Adrenal gland (tissue), 9 donors: ENCODE measurements at regions not wholly inside any gene's neighbourhood (a gene's known extent, or its start where the extent isn't known, plus 50 kb on each side); places are given as distances from the start of the nearest gene placed in this dataset.

Experiments used
- DNase-seq, 7 donors: peaks; one replicate each; pipeline ENCODE4 v3.0.0-alpha.2; 2019 to 2020
- H3K27ac ChIP-seq, 5 donors: fragments of 200-600 bp; sonication (generic) in 4 of 5; 1 replicate in 3 of 5; 2 replicates in 2 of 5; pipeline versions ENCODE4 v1.5.1 to v1.8.0; 2016 to 2020; ENCODE audit warnings: mild to moderate bottlenecking in 1 of 5
- H3K27me3 ChIP-seq: fragments of 200-600 bp; 2 replicates; pipeline ENCODE4 v1.8.0; 2021
- H3K36me3 ChIP-seq, 2 donors: fragments of 200-600 bp; replicated peaks in 1 of 2; 1 replicate in 1 of 2; 2 replicates in 1 of 2; pipeline versions ENCODE4 v1.5.1 to v1.8.0; 2018 to 2022
- H3K4me1 ChIP-seq, 2 donors: fragments of 200-600 bp; replicated peaks in 1 of 2; 1 replicate in 1 of 2; 2 replicates in 1 of 2; pipeline versions ENCODE4 v1.5.1 to v1.8.0; 2018 to 2021
- H3K4me3 ChIP-seq, 4 donors: fragments of 200-600 bp; sonication (generic) in 3 of 4; one replicate each; pipeline ENCODE4 v1.5.1; 2016 to 2018
- H3K9me3 ChIP-seq, 3 donors: fragments of 200-600 bp; sonication (generic) in 1 of 3; replicated peaks in 1 of 3; 1 replicate in 2 of 3; 2 replicates in 1 of 3; pipeline versions ENCODE4 v1.5.1 to v1.8.0; 2016 to 2021
- POLR2A ChIP-seq, 2 donors: fragments of 450-650 bp; IDR thresholded peaks; one replicate each; pipeline ENCODE4 v1.6.1; 2017; ENCODE audit warnings: antibody characterized with exemption in 2 of 2, mild to moderate bottlenecking in 2 of 2, moderate library complexity in 1 of 2
- WGBS, 4 donors: extraction: QIAGEN DNeasy Blood & Tissue Kit in 2 of 4; methylation state at CpG; one replicate each; pipeline versions ENCODE4 v1.1.5 to v1.1.7; 2013 to 2017; 5-methylcytosine and 5-hydroxymethylcytosine counted together
- intact Hi-C, 2 donors: fragments of 100-400 bp; cut with DNase I; formaldehyde crosslinking; loops; one replicate each; pipeline versions ENCODE4 v1.14.1 to v1.15.0; 2022 to 2023
- TF ChIP-seq, protein P1 (sequence below), 6 experiments: fragments of 450-650 bp in 4 of 6; fragments of 200-600 bp in 2 of 6; sonication (generic) in 1 of 6; IDR thresholded peaks; 1 replicate in 5 of 6; 2 replicates in 1 of 6; pipeline versions ENCODE4 v1.5.1 to v1.8.0; 2016 to 2021; ENCODE audit warnings: antibody characterized with exemption in 6 of 6, mild to moderate bottlenecking in 2 of 6, moderate library complexity in 1 of 6
- donor health status: healthy with polysubstance abuse.
- donor health status: Bipolar disorder and iron deficiency.
- donor health status: DM: yes; HTN: yes; CAD: no.
- donor health status: DM: no; HTN: no; CAD: no.
- donor health status: DM: no; HTN: no; CAD: no.

DNA sequence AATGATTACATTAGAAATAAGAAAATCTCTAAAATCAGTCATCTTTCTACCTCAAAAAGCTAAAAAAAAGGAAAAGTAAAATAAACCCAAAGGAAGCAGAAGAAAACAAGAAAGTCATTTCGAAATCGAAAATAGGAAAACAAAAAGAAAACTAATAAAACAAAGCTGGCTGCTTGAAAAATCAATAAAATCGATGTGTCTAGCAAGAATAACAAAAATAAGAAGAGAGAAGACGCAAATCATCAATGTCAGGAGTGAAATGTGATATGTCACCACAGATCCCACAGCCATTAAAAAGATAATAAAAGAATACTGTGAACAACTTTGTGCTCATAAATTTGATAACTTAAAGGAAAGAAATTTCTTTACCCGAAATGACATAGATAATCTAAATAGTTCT, 218.1 kb upstream of the S1PR3 start:
- Histone ChIP-seq H3K27me3 (no peaks in the 10 kb centered on the region), H3K4me1 (peaks cover 0 to 22% of the 10 kb centered on the region in 2 donors), H3K4me3 (no peak overlapping the region), H3K27ac (no peak overlapping the region), H3K36me3 (no peaks in the 10 kb centered on the region), H3K9me3 (peaks cover 0 to 6% (median 0%) of the 10 kb centered on the region in 3 donors)
- TF ChIP-seq, protein P1, sequence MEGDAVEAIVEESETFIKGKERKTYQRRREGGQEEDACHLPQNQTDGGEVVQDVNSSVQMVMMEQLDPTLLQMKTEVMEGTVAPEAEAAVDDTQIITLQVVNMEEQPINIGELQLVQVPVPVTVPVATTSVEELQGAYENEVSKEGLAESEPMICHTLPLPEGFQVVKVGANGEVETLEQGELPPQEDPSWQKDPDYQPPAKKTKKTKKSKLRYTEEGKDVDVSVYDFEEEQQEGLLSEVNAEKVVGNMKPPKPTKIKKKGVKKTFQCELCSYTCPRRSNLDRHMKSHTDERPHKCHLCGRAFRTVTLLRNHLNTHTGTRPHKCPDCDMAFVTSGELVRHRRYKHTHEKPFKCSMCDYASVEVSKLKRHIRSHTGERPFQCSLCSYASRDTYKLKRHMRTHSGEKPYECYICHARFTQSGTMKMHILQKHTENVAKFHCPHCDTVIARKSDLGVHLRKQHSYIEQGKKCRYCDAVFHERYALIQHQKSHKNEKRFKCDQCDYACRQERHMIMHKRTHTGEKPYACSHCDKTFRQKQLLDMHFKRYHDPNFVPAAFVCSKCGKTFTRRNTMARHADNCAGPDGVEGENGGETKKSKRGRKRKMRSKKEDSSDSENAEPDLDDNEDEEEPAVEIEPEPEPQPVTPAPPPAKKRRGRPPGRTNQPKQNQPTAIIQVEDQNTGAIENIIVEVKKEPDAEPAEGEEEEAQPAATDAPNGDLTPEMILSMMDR (IDR thresholded peaks at IDR 0.05), result no peak
- no peak for TF ChIP-seq POLR2A (IDR thresholded peaks at IDR 0.05)
- WGBS, 4 donors, result 78 to 84% (median 79%) methylated on average over 5 of the region's 5 CpGs
- DNase-seq, result no peak
- intact Hi-C loops, result no loop called here

DNA sequence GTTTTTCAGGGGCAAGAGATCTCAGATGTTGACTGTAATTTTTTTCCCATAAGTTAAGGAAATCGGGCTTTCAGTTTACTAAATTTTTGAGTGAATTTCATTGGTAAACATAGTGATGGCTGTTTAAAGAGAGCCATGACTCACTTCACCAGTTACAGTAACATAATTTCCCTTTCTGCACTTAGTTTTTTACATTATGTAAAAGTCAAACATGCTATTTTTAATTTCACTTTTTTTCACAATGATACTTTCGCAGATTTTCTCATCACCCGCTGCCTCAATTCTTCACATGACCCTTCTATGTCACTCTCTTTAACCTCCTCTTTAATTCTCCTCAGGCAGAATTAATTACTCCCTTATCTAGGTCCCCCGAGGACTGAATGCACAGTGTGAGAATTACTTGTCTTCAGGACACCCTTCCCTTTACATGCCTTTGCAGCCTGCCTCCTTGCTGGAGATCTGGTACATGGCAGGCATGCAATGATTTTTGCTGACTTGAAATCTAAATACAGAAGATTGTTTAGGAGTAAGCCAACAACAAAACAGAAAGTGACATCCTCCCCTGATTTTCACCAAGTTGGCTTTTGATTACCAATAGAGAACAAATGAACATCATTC, 217.5 kb upstream of the S1PR3 start:
- Histone ChIP-seq H3K4me3 (no peak overlapping the region), H3K27ac (peak overlapping the region in 1 of 5 donors; percentile 73), H3K36me3 (no peaks in the 10 kb centered on the region), H3K4me1 (peaks cover 0 to 22% of the 10 kb centered on the region in 2 donors), H3K9me3 (peaks cover 0 to 6% (median 0%) of the 10 kb centered on the region in 3 donors), H3K27me3 (no peaks in the 10 kb centered on the region)
- intact Hi-C loops, result no loop called here
- TF ChIP-seq, protein P1 (IDR thresholded peaks at IDR 0.05), result peak in 2 of 6 experiments; percentile 9 to 21
- no peak for TF ChIP-seq POLR2A (IDR thresholded peaks at IDR 0.05)
- no peak for DNase-seq
- WGBS, 4 donors, result 73 to 80% (median 76%) methylated on average over 4 of the region's 4 CpGs

DNA sequence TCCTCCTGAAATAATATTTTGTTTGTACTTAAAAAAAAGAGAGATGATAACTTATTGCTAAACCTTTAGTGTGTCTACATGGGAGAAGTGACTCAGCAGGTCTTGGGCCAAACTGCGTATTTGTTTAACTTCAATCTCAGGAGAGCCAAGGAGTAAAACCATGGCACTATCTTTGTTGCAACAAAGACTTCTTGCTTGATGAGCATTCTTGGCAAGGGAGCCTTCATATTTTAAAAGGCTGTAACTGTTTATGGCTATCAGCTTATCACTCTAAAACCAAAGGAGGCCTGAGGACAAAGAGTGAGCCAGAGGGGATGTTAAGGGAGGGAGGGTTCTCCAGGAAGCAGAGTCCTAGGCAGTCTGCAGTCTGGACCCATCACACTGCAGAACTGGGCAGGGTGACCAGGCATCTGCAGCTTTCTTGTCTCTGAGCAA, 216.2 kb upstream of the S1PR3 start:
- H3K4me1 ChIP-seq, result peaks cover 0 to 22% of the 10 kb centered on the region in 2 donors
- intact Hi-C loops, result no loop called here
- TF ChIP-seq, protein P1 (IDR thresholded peaks at IDR 0.05), result no peak
- TF ChIP-seq POLR2A (IDR thresholded peaks at IDR 0.05), result no peak
- no peaks in the 10 kb centered on the region for H3K36me3 ChIP-seq
- H3K27me3 ChIP-seq, result no peaks in the 10 kb centered on the region
- H3K9me3 ChIP-seq, result peaks cover 0 to 6% (median 0%) of the 10 kb centered on the region in 3 donors
- WGBS, 4 donors, result 27 to 47% (median 32%) methylated on average over 1 of the region's 1 CpG
- H3K27ac ChIP-seq, result peak overlapping the region in 2 of 5 donors; percentile 54 to 92
- H3K4me3 ChIP-seq, result no peak overlapping the region
- DNase-seq, result peak in 5 of 7 donors; percentile 51 to 73 (median 59)

DNA sequence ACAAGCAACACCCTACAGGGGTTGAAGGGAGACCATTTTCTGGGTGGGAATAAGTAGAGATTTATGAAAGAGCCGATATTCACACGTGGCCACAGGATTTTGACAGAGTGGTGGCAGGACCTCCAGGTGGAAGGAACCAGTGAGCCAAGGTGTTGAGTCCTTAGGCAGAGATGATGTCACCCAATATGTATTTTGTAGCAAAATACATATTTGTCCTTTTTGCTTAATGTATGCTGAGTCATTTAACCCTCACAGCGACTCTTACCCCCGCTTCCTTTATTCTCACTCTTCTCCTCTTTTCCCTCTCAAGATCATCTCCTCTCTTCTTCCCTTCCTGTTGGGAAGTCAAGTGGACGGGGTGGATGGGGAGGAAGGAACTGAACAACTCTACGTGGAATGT, 215.7 kb upstream of the S1PR3 start:
- Histone ChIP-seq H3K4me3 (no peak overlapping the region), H3K27me3 (no peaks in the 10 kb centered on the region), H3K36me3 (no peaks in the 10 kb centered on the region), H3K27ac (peak overlapping the region in 3 of 5 donors; percentile 18 to 92 (median 54)), H3K9me3 (peaks cover 0 to 6% (median 0%) of the 10 kb centered on the region in 3 donors), H3K4me1 (peaks cover 0 to 22% of the 10 kb centered on the region in 2 donors)
- DNase-seq, result no peak
- 87 to 91% (median 88%) methylated on average over 6 of the region's 6 CpGs for WGBS, 4 donors
- intact Hi-C loops, result no loop called here
- TF ChIP-seq, protein P1 (IDR thresholded peaks at IDR 0.05), result no peak
- TF ChIP-seq POLR2A (IDR thresholded peaks at IDR 0.05), result no peak
